Body of pancreas (tissue), 4 donors: ENCODE measurements at regions not wholly inside any gene's neighbourhood (a gene's known extent, or its start where the extent isn't known, plus 50 kb on each side); places are given as distances from the start of the nearest gene placed in this dataset.

Source experiments
- ATAC-seq: fragments of 150-250 bp; one replicate; pipeline ENCODE4 v1.9.1; 2016
- DNase-seq, 4 donors: peaks; one replicate each; pipeline ENCODE4 v3.0.0-alpha.2; 2019
- H3K27ac ChIP-seq, 4 donors: fragments of 200-600 bp; sonication (generic); 1 replicate in 3 of 4; 2 replicates in 1 of 4; pipeline versions ENCODE4 v1.5.1 to v1.6.1; 2016 to 2019; ENCODE audit warnings: mild to moderate bottlenecking in 1 of 4, mixed read lengths in 1 of 4, moderate library complexity in 1 of 4
- H3K27me3 ChIP-seq, 2 donors: fragments of 200-600 bp; sonication (generic); one replicate each; pipeline ENCODE4 v1.6.0; 2016; ENCODE audit warnings: mild to moderate bottlenecking in 1 of 2
- H3K36me3 ChIP-seq, 2 donors: fragments of 200-600 bp; sonication (generic); replicated peaks in 1 of 2; 2 replicates each; pipeline ENCODE4 v1.5.1; 2016; ENCODE audit warnings: low read depth in 2 of 2; ENCODE audit not compliant: insufficient read depth in 1 of 2
- H3K4me1 ChIP-seq: fragments of 200-600 bp; sonication (generic); one replicate; pipeline ENCODE4 v1.6.0; 2016
- H3K4me3 ChIP-seq, 2 donors: fragments of 200-600 bp; sonication (generic); 1 replicate in 1 of 2; 2 replicates in 1 of 2; pipeline ENCODE4 v1.5.1; 2016 to 2019
- H3K9me3 ChIP-seq, 3 donors: fragments of 200-600 bp; sonication (generic); 1 replicate in 2 of 3; 2 replicates in 1 of 3; pipeline ENCODE4 v1.5.1; 2016
- CTCF ChIP-seq, 7 experiments: fragments of 450-650 bp in 4 of 7; fragments of 200-600 bp in 3 of 7; sonication (generic) in 3 of 7; IDR thresholded peaks; one replicate each; pipeline ENCODE4 v1.5.1; 2016 to 2019; ENCODE audit warnings: antibody characterized with exemption in 7 of 7
- POLR2A ChIP-seq, 3 donors: fragments of 450-650 bp; IDR thresholded peaks; one replicate each; pipeline ENCODE4 v1.6.1; 2016; ENCODE audit warnings: antibody characterized with exemption in 3 of 3, mild to moderate bottlenecking in 2 of 3
- WGBS, 2 donors: methylation state at CpG; one replicate each; pipeline ENCODE4 v1.1.5; 2017; 5-methylcytosine and 5-hydroxymethylcytosine counted together
- intact Hi-C: fragments of 100-400 bp; cut with DNase I; formaldehyde crosslinking; loops from one replicate; pipeline ENCODE4 v1.15.1; 2023

- Histone ChIP-seq H3K4me3 (no peak overlapping the region), H3K36me3 (no peaks in the 10 kb centered on the region), H3K27ac (no peak overlapping the region), H3K27me3 (no peaks in the 10 kb centered on the region), H3K9me3 (no peaks in the 10 kb centered on the region), H3K4me1 (peaks cover 41% of the 10 kb centered on the region)
- 68 to 73% methylated on average over 1 of the region's 1 CpG for WGBS, 2 donors
- DNase-seq, result peak in 3 of 4 donors; percentile 14 to 28 (median 25)
- ATAC-seq, result no peak
- intact Hi-C loops, result no loop called here
- TF ChIP-seq POLR2A (IDR thresholded peaks at IDR 0.05) (no peak), CTCF (IDR thresholded peaks at IDR 0.05) (no peak)
These were observed 589.3 kb downstream of the INSC start for GRCh38 chr11:15704064-15704463.

- no peak for DNase-seq
- no peak for TF ChIP-seq CTCF (IDR thresholded peaks at IDR 0.05)
- TF ChIP-seq POLR2A (IDR thresholded peaks at IDR 0.05), result no peak
- H3K27me3 ChIP-seq, result no peaks in the 10 kb centered on the region
- peaks cover 36% of the 10 kb centered on the region for H3K4me1 ChIP-seq
- intact Hi-C loops, result no loop called here
- no peaks in the 10 kb centered on the region for H3K36me3 ChIP-seq
- no peak overlapping the region for H3K4me3 ChIP-seq
- no peak for ATAC-seq
- H3K27ac ChIP-seq, result no peak overlapping the region
- no peaks in the 10 kb centered on the region for H3K9me3 ChIP-seq
These were observed 589.8 kb downstream of the INSC start for GRCh38 chr11:15704556-15704955.

- Histone ChIP-seq H3K4me3 (no peak overlapping the region), H3K36me3 (no peaks in the 10 kb centered on the region), H3K4me1 (peaks cover 27% of the 10 kb centered on the region), H3K27ac (no peak overlapping the region), H3K9me3 (no peaks in the 10 kb centered on the region), H3K27me3 (no peaks in the 10 kb centered on the region)
- DNase-seq (no peak), ATAC-seq (no peak)
- intact Hi-C loops, result no loop called here
- no peak for TF ChIP-seq POLR2A (IDR thresholded peaks at IDR 0.05)
- no peak for TF ChIP-seq CTCF (IDR thresholded peaks at IDR 0.05)
- 93 to 94% methylated on average over 5 of the region's 5 CpGs for WGBS, 2 donors
These were observed 591.2 kb downstream of the INSC start for GRCh38 chr11:15705891-15706290.

- no peaks in the 10 kb centered on the region for H3K36me3 ChIP-seq
- DNase-seq (no peak), ATAC-seq (no peak)
- H3K27me3 ChIP-seq, result no peaks in the 10 kb centered on the region
- no peak overlapping the region for H3K4me3 ChIP-seq
- intact Hi-C loops, result no loop called here
- H3K27ac ChIP-seq, result peak overlapping the region in 2 of 4 donors; percentile 23 to 56
- 40 to 65% methylated on average over 1 of the region's 1 CpG for WGBS, 2 donors
- TF ChIP-seq POLR2A (IDR thresholded peaks at IDR 0.05), result no peak
- no peak for TF ChIP-seq CTCF (IDR thresholded peaks at IDR 0.05)
- peaks cover 27% of the 10 kb centered on the region for H3K4me1 ChIP-seq
- H3K9me3 ChIP-seq, result no peaks in the 10 kb centered on the region
These were observed 592.5 kb downstream of the INSC start for GRCh38 chr11:15707194-15707593.

DNA sequence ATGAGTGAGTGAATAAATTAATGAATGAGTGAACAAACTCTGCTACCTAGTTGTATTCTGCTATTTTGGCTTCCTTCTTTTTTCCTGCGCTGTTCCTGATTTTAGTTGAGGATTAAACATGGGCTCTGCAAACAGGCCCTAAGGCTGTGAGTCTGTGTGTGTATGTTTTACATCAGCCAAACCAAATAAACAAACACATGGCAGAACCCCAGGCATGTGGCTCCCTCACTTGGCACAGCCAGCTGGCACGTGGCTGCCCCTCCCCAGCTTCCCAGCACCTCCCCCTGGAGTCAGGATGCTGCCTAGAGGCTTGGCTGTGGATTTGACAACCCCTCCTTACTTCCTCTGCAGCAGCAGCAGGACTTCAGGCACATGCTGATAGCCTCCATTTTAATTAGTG lies 593.2 kb downstream of the INSC start:
- Histone ChIP-seq H3K27me3 (no peaks in the 10 kb centered on the region), H3K36me3 (no peaks in the 10 kb centered on the region), H3K4me3 (no peak overlapping the region), H3K9me3 (no peaks in the 10 kb centered on the region), H3K27ac (peak overlapping the region; percentile 23 to 56 (median 30)), H3K4me1 (peaks cover 27% of the 10 kb centered on the region)
- ATAC-seq (peak; percentile 89), DNase-seq (peak; percentile 65 to 87 (median 84))
- intact Hi-C loops, result no loop called here
- peak in 2 of 7 experiments; percentile 33 for TF ChIP-seq CTCF (IDR thresholded peaks at IDR 0.05)
- no peak for TF ChIP-seq POLR2A (IDR thresholded peaks at IDR 0.05)
- 9 to 10% methylated on average over 2 of the region's 2 CpGs for WGBS, 2 donors
